ENCODE measurements at regions not wholly inside any gene's neighbourhood (a gene's known extent, or its start where the extent isn't known, plus 50 kb on each side); places are given as distances from the start of the nearest gene placed in this dataset.

GRCh38 chr3:153028381-153028780 lies 133.6 kb upstream of the RAP2B start:
- CTCF ChIA-PET, result interaction anchor here (0.6 kb wide), 1 partner anchor 806 kb away, joined by 3 read pairs; no protein-coding TSS in a partner anchor
- Mint-ChIP-seq H3K27ac (ENCODE audit: low read depth, unreplicated experiment) (no peak overlapping the region), H3K36me3 (ENCODE audit: insufficient read depth, unreplicated experiment) (no peaks in the 10 kb centered on the region), H3K4me1 (ENCODE audit: insufficient read depth, unreplicated experiment) (no peaks in the 10 kb centered on the region), H3K4me3 (ENCODE audit: unreplicated experiment) (no peak overlapping the region), H3K27me3 (ENCODE audit: insufficient read depth, unreplicated experiment) (no peaks in the 10 kb centered on the region), H3K9me3 (ENCODE audit: unreplicated experiment) (no peaks in the 10 kb centered on the region)
- POLR2A ChIA-PET, result no interaction called here
- TF ChIP-seq, protein P1, sequence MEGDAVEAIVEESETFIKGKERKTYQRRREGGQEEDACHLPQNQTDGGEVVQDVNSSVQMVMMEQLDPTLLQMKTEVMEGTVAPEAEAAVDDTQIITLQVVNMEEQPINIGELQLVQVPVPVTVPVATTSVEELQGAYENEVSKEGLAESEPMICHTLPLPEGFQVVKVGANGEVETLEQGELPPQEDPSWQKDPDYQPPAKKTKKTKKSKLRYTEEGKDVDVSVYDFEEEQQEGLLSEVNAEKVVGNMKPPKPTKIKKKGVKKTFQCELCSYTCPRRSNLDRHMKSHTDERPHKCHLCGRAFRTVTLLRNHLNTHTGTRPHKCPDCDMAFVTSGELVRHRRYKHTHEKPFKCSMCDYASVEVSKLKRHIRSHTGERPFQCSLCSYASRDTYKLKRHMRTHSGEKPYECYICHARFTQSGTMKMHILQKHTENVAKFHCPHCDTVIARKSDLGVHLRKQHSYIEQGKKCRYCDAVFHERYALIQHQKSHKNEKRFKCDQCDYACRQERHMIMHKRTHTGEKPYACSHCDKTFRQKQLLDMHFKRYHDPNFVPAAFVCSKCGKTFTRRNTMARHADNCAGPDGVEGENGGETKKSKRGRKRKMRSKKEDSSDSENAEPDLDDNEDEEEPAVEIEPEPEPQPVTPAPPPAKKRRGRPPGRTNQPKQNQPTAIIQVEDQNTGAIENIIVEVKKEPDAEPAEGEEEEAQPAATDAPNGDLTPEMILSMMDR (IDR thresholded peaks at IDR 0.05; ENCODE audit: unreplicated experiment), result no peak
- BruUV-seq (replicated peaks), result no TSS peak
- no peak for DNase-seq (ENCODE audit: unreplicated experiment)
- intact Hi-C loops (cut with micrococcal nuclease), result loop anchor here (5.0 kb wide), 1 partner anchor 989 kb away; no protein-coding TSS in a partner anchor

- H3K9me3 Mint-ChIP-seq (ENCODE audit: unreplicated experiment), result no peaks in the 10 kb centered on the region
- POLR2A ChIA-PET, result interaction anchor here (1.1 kb wide), 1 partner anchor 135 kb away, joined by 3 read pairs; no protein-coding TSS in a partner anchor
- no peak overlapping the region for H3K27ac Mint-ChIP-seq (ENCODE audit: low read depth, unreplicated experiment)
- peak; percentile 38 for DNase-seq (ENCODE audit: unreplicated experiment)
- no peaks in the 10 kb centered on the region for H3K4me1 Mint-ChIP-seq (ENCODE audit: insufficient read depth, unreplicated experiment)
- intact Hi-C loops (cut with micrococcal nuclease), result loop anchor here (5.0 kb wide), 1 partner anchor 988 kb away; no protein-coding TSS in a partner anchor
- CTCF ChIA-PET, result interaction anchor here (1.1 to 1.3 kb wide), 2 partner anchors 261 to 566 kb away, joined by 3 read pairs; no protein-coding TSS in a partner anchor
- TF ChIP-seq, protein P1 (IDR thresholded peaks at IDR 0.05; ENCODE audit: unreplicated experiment), result no peak
- H3K27me3 Mint-ChIP-seq (ENCODE audit: insufficient read depth, unreplicated experiment), result no peaks in the 10 kb centered on the region
- BruUV-seq (replicated peaks), result no TSS peak
- H3K4me3 Mint-ChIP-seq (ENCODE audit: unreplicated experiment), result no peak overlapping the region
- H3K36me3 Mint-ChIP-seq (ENCODE audit: insufficient read depth, unreplicated experiment), result no peaks in the 10 kb centered on the region
Observed at GRCh38 chr3:153029350-153029749, 132.7 kb upstream of the RAP2B start.

GRCh38 chr3:153032891-153033290 lies 129.1 kb upstream of the RAP2B start:
- H3K4me3 Mint-ChIP-seq (ENCODE audit: unreplicated experiment), result no peak overlapping the region
- TF ChIP-seq, protein P1 (IDR thresholded peaks at IDR 0.05; ENCODE audit: unreplicated experiment), result no peak
- no peaks in the 10 kb centered on the region for H3K4me1 Mint-ChIP-seq (ENCODE audit: insufficient read depth, unreplicated experiment)
- no TSS peak for BruUV-seq (replicated peaks)
- DNase-seq (ENCODE audit: unreplicated experiment), result no peak
- H3K9me3 Mint-ChIP-seq (ENCODE audit: unreplicated experiment), result no peaks in the 10 kb centered on the region
- H3K36me3 Mint-ChIP-seq (ENCODE audit: insufficient read depth, unreplicated experiment), result no peaks in the 10 kb centered on the region
- H3K27me3 Mint-ChIP-seq (ENCODE audit: insufficient read depth, unreplicated experiment), result no peaks in the 10 kb centered on the region
- CTCF ChIA-PET, result interaction anchor here (0.7 to 1.2 kb wide), 2 partner anchors 9 to 241 kb away, joined by 4 read pairs; no protein-coding TSS in a partner anchor
- H3K27ac Mint-ChIP-seq (ENCODE audit: low read depth, unreplicated experiment), result no peak overlapping the region
- intact Hi-C loops (cut with micrococcal nuclease), result no loop called here
- POLR2A ChIA-PET, result interaction anchor here (0.6 to 2.8 kb wide), 2 partner anchors 129 to 810 kb away, joined by 3 to 7 read pairs; partner anchors contain the start of gene RAP2B

GRCh38 chr3:153036846-153037245 lies 125.2 kb upstream of the RAP2B start:
- CTCF ChIA-PET, result interaction anchor here (0.6 to 0.7 kb wide), 2 partner anchors 12 to 1620 kb away, joined by 3 read pairs; no protein-coding TSS in a partner anchor
- no peak overlapping the region for H3K27ac Mint-ChIP-seq (ENCODE audit: low read depth, unreplicated experiment)
- H3K4me3 Mint-ChIP-seq (ENCODE audit: unreplicated experiment), result no peak overlapping the region

More at GRCh38 chr3:153036846-153037245, 125.2 kb upstream of the RAP2B start:
- DNase-seq (ENCODE audit: unreplicated experiment), result no peak
- H3K36me3 Mint-ChIP-seq (ENCODE audit: insufficient read depth, unreplicated experiment), result no peaks in the 10 kb centered on the region
- BruUV-seq (replicated peaks), result no TSS peak
- no peaks in the 10 kb centered on the region for H3K9me3 Mint-ChIP-seq (ENCODE audit: unreplicated experiment)
- POLR2A ChIA-PET, result interaction anchor here (0.5 kb wide), 1 partner anchor 133 kb away, joined by 3 read pairs; no protein-coding TSS in a partner anchor
- intact Hi-C loops (cut with micrococcal nuclease), result no loop called here
- H3K4me1 Mint-ChIP-seq (ENCODE audit: insufficient read depth, unreplicated experiment), result no peaks in the 10 kb centered on the region
- H3K27me3 Mint-ChIP-seq (ENCODE audit: insufficient read depth, unreplicated experiment), result no peaks in the 10 kb centered on the region
- TF ChIP-seq, protein P1 (IDR thresholded peaks at IDR 0.05; ENCODE audit: unreplicated experiment), result no peak
